BE2C (cell line): ENCODE measurements at regions not wholly inside any gene's neighbourhood (a gene's known extent, or its start where the extent isn't known, plus 50 kb on each side); places are given as distances from the start of the nearest gene placed in this dataset.

Experiments used
- DNase-seq: peaks from one replicate; pipeline ENCODE4 v3.0.0-alpha.2; 2020
- H3K27me3 ChIP-seq: fragments of 250-450 bp; sonication (Bioruptor Pico); 2 replicates; pipeline ENCODE4 v1.5.1; 2020; ENCODE audit warnings: mild to moderate bottlenecking
- H3K36me3 ChIP-seq: fragments of 250-450 bp; sonication (Bioruptor Pico); 2 replicates; pipeline ENCODE4 v1.5.1; 2020; ENCODE audit warnings: mild to moderate bottlenecking
- H3K4me1 ChIP-seq: fragments of 250-450 bp; sonication (Bioruptor Pico); 2 replicates; pipeline ENCODE4 v1.5.1; 2020
- H3K4me3 ChIP-seq: 2 replicates; pipeline ENCODE4 v1.5.1; 2011; ENCODE audit warnings: low read depth, low read length
- H3K9me3 ChIP-seq: fragments of 250-450 bp; sonication (Bioruptor Pico); 2 replicates; pipeline ENCODE4 v1.5.1; 2020
- CTCF ChIP-seq: IDR thresholded peaks from 2 replicates; pipeline ENCODE4 v1.5.1; 2012; ENCODE audit warnings: mild to moderate bottlenecking, low read depth, low read length

GRCh38 chr20:51980277-51980676 lies 178.0 kb upstream of the SALL4 start:
- no peak for TF ChIP-seq CTCF
- Histone ChIP-seq H3K4me3 (no peak overlapping the region), H3K27me3 (no peaks in the 10 kb centered on the region), H3K36me3 (no peaks in the 10 kb centered on the region), H3K4me1 (no peaks in the 10 kb centered on the region), H3K9me3 (no peaks in the 10 kb centered on the region)
- DNase-seq: no peak

GRCh38 chr20:51979226-51979625 lies 176.9 kb upstream of the SALL4 start:
- TF ChIP-seq CTCF: no peak
- Histone ChIP-seq H3K9me3 (no peaks in the 10 kb centered on the region), H3K36me3 (no peaks in the 10 kb centered on the region), H3K4me3 (no peak overlapping the region), H3K27me3 (no peaks in the 10 kb centered on the region), H3K4me1 (no peaks in the 10 kb centered on the region)
- DNase-seq: no peak

- no peaks in the 10 kb centered on the region for H3K27me3 ChIP-seq
- H3K9me3 ChIP-seq: no peaks in the 10 kb centered on the region
- no peak for TF ChIP-seq CTCF
- no peaks in the 10 kb centered on the region for H3K4me1 ChIP-seq
- no peaks in the 10 kb centered on the region for H3K36me3 ChIP-seq
- DNase-seq: no peak
- no peak overlapping the region for H3K4me3 ChIP-seq
Observed at GRCh38 chr20:51978070-51978501, 175.8 kb upstream of the SALL4 start.

- H3K4me3 ChIP-seq: no peak overlapping the region
- no peaks in the 10 kb centered on the region for H3K27me3 ChIP-seq
- no peaks in the 10 kb centered on the region for H3K9me3 ChIP-seq
- no peak for TF ChIP-seq CTCF
- H3K36me3 ChIP-seq: no peaks in the 10 kb centered on the region
- no peaks in the 10 kb centered on the region for H3K4me1 ChIP-seq
- no peak for DNase-seq
Observed at GRCh38 chr20:51972056-51972455, 169.7 kb upstream of the SALL4 start.

GRCh38 chr20:51970858-51971257 lies 168.5 kb upstream of the SALL4 start:
- H3K36me3 ChIP-seq: no peaks in the 10 kb centered on the region
- TF ChIP-seq CTCF: no peak
- no peaks in the 10 kb centered on the region for H3K27me3 ChIP-seq
- no peaks in the 10 kb centered on the region for H3K4me1 ChIP-seq
- no peaks in the 10 kb centered on the region for H3K9me3 ChIP-seq
- DNase-seq: no peak
- no peak overlapping the region for H3K4me3 ChIP-seq

GRCh38 chr20:51969191-51969590 lies 166.9 kb upstream of the SALL4 start:
- DNase-seq: no peak
- Histone ChIP-seq H3K4me3 (no peak overlapping the region), H3K27me3 (no peaks in the 10 kb centered on the region), H3K9me3 (no peaks in the 10 kb centered on the region), H3K4me1 (no peaks in the 10 kb centered on the region), H3K36me3 (no peaks in the 10 kb centered on the region)
- TF ChIP-seq CTCF: no peak
